Activated CD8-positive, alpha-beta T cell treated with anti-CD3 and anti-CD28 coated beads for 36 hours (primary cell): ENCODE measurements at regions not wholly inside any gene's neighbourhood (a gene's known extent, or its start where the extent isn't known, plus 50 kb on each side); places are given as distances from the start of the nearest gene placed in this dataset.

Experiments
- ATAC-seq: fragments of 200-7000 bp; cut with Tn5 transposase; one replicate; pipeline ENCODE4 v1.10.0; 2021; ENCODE audit warnings: mild to moderate bottlenecking, moderate library complexity
- CTCF ChIA-PET: fragments of 350-600 bp; sonication (Branson Sonifier 250); formaldehyde crosslinking; loops from one replicate; lab custom pipeline; 2021; ENCODE audit warnings: antibody characterized with exemption; lab: Charles Lee
- POLR2A ChIA-PET: fragments of 350-600 bp; sonication (Branson Sonifier 250); formaldehyde crosslinking; loops from one replicate; lab custom pipeline; 2021; ENCODE audit warnings: antibody characterized with exemption; lab: Charles Lee
- DNase-seq: peaks from one replicate; pipeline ENCODE4 v3.0.0-alpha.2; 2020
- H3K27ac Mint-ChIP-seq: one replicate; pipeline ENCODE4 v1.8.0; 2021; ENCODE audit warnings: mild to moderate bottlenecking, mixed read lengths
- H3K27me3 Mint-ChIP-seq: one replicate; pipeline ENCODE4 v1.8.0; 2021; ENCODE audit warnings: mixed read lengths
- H3K36me3 Mint-ChIP-seq: one replicate; pipeline ENCODE4 v1.8.0; 2021; ENCODE audit warnings: low read depth, mixed read lengths
- H3K4me1 Mint-ChIP-seq: one replicate; pipeline ENCODE4 v1.8.0; 2021; ENCODE audit warnings: low read depth, mixed read lengths
- H3K4me3 Mint-ChIP-seq: one replicate; pipeline ENCODE4 v1.8.0; 2021; ENCODE audit warnings: mild to moderate bottlenecking, moderate library complexity, mixed read lengths
- H3K9me3 Mint-ChIP-seq: one replicate; pipeline ENCODE4 v1.8.0; 2021; ENCODE audit warnings: mixed read lengths
- CTCF ChIP-seq: fragments of 200-600 bp; IDR thresholded peaks from one replicate; pipeline ENCODE4 v1.8.0; 2022; ENCODE audit warnings: antibody characterized with exemption, mild to moderate bottlenecking
- intact Hi-C: fragments of 100-400 bp; cut with micrococcal nuclease; formaldehyde crosslinking; loops from one replicate; pipeline ENCODE4 v1.10.0; 2022

GRCh38 chr6:150734235-150734634 is 131.3 kb upstream of the MTHFD1L start:
- no peak for DNase-seq
- Mint-ChIP-seq H3K27ac (no peak overlapping the region), H3K36me3 (no peaks in the 10 kb centered on the region), H3K4me3 (no peak overlapping the region), H3K9me3 (no peaks in the 10 kb centered on the region), H3K4me1 (no peaks in the 10 kb centered on the region), H3K27me3 (no peaks in the 10 kb centered on the region)
- no peak for ATAC-seq
- intact Hi-C loops: no loop called here
- no peak for TF ChIP-seq CTCF
- CTCF ChIA-PET: interaction anchor here (1.3 to 2.0 kb wide), 2 partner anchors 7 to 38 kb away, joined by 4 read pairs; no protein-coding TSS in a partner anchor
- POLR2A ChIA-PET: no interaction called here

GRCh38 chr6:150735341-150735851 is 130.1 kb upstream of the MTHFD1L start:
- POLR2A ChIA-PET: no interaction called here
- no peaks in the 10 kb centered on the region for H3K9me3 Mint-ChIP-seq
- no peaks in the 10 kb centered on the region for H3K27me3 Mint-ChIP-seq

GRCh38 chr6:150738092-150738629 is 127.3 kb upstream of the MTHFD1L start:
- Mint-ChIP-seq H3K4me1 (no peaks in the 10 kb centered on the region), H3K27ac (no peak overlapping the region), H3K27me3 (no peaks in the 10 kb centered on the region), H3K9me3 (no peaks in the 10 kb centered on the region), H3K4me3 (no peak overlapping the region), H3K36me3 (no peaks in the 10 kb centered on the region)
- intact Hi-C loops: no loop called here
- ChIA-PET CTCF (interaction anchor here (0.6 to 2.9 kb wide), 2 partner anchors 29 to 321 kb away, joined by 3 to 17 read pairs; no protein-coding TSS in a partner anchor), POLR2A (no interaction called here)
- ATAC-seq (no peak), DNase-seq (no peak)
- TF ChIP-seq CTCF: no peak

More at GRCh38 chr6:150735341-150735851, 130.1 kb upstream of the MTHFD1L start:
- H3K27ac Mint-ChIP-seq: no peak overlapping the region
- CTCF ChIA-PET: interaction anchor here (1.5 to 2.0 kb wide), 3 partner anchors 40 to 317 kb away, joined by 3 to 4 read pairs (median 4); no protein-coding TSS in a partner anchor
- TF ChIP-seq CTCF: no peak
- no peak overlapping the region for H3K4me3 Mint-ChIP-seq
- intact Hi-C loops: no loop called here
- DNase-seq (no peak), ATAC-seq (no peak)
- no peaks in the 10 kb centered on the region for H3K4me1 Mint-ChIP-seq
- H3K36me3 Mint-ChIP-seq: no peaks in the 10 kb centered on the region

GRCh38 chr6:150739711-150740349 is 125.7 kb upstream of the MTHFD1L start:
- DNase-seq: no peak
- H3K36me3 Mint-ChIP-seq: no peaks in the 10 kb centered on the region
- H3K4me1 Mint-ChIP-seq: no peaks in the 10 kb centered on the region
- ChIA-PET POLR2A (no interaction called here), CTCF (interaction anchor here (0.7 to 2.9 kb wide), 3 partner anchors 75 to 322 kb away, joined by 3 to 17 read pairs (median 4); no protein-coding TSS in a partner anchor)
- no peaks in the 10 kb centered on the region for H3K27me3 Mint-ChIP-seq
- no peak overlapping the region for H3K4me3 Mint-ChIP-seq
- H3K9me3 Mint-ChIP-seq: no peaks in the 10 kb centered on the region
- intact Hi-C loops: loop anchor here (10.0 kb wide), 1 partner anchor 325 kb away; no protein-coding TSS in a partner anchor
- no peak overlapping the region for H3K27ac Mint-ChIP-seq
- no peak for TF ChIP-seq CTCF
- no peak for ATAC-seq

GRCh38 chr6:150740453-150740852 is 125.0 kb upstream of the MTHFD1L start:
- Mint-ChIP-seq H3K9me3 (no peaks in the 10 kb centered on the region), H3K27ac (no peak overlapping the region), H3K4me3 (no peak overlapping the region), H3K4me1 (no peaks in the 10 kb centered on the region), H3K36me3 (no peaks in the 10 kb centered on the region), H3K27me3 (no peaks in the 10 kb centered on the region)
- no peak for ATAC-seq
- no peak for DNase-seq
- CTCF ChIA-PET: interaction anchor here (0.7 to 2.9 kb wide), 4 partner anchors 75 to 323 kb away, joined by 3 to 17 read pairs (median 9); no protein-coding TSS in a partner anchor
- POLR2A ChIA-PET: no interaction called here
- TF ChIP-seq CTCF: no peak
- intact Hi-C loops: loop anchor here (10.0 kb wide), 1 partner anchor 326 kb away; no protein-coding TSS in a partner anchor
